DOHH2 (cell line): ENCODE measurements at regions not wholly inside any gene's neighbourhood (a gene's known extent, or its start where the extent isn't known, plus 50 kb on each side); places are given as distances from the start of the nearest gene placed in this dataset.

Experiments used
- EZH2phosphoT487 ChIP-seq: fragments of 200-600 bp; sonication (generic); IDR thresholded peaks from 2 replicates; pipeline ENCODE4 v1.6.1; 2017; ENCODE audit warnings: borderline replicate concordance, mild to moderate bottlenecking, antibody characterized with exemption, low read length, moderate library complexity, mixed read lengths
- TF ChIP-seq, protein P1 (sequence below): fragments of 200-600 bp; sonication (generic); IDR thresholded peaks from one replicate; pipeline ENCODE4 v1.5.1; 2014; ENCODE audit warnings: antibody characterized with exemption, mild to moderate bottlenecking, low read depth, low read length; ENCODE audit not compliant: poor library complexity, severe bottlenecking

- TF ChIP-seq, protein P1, sequence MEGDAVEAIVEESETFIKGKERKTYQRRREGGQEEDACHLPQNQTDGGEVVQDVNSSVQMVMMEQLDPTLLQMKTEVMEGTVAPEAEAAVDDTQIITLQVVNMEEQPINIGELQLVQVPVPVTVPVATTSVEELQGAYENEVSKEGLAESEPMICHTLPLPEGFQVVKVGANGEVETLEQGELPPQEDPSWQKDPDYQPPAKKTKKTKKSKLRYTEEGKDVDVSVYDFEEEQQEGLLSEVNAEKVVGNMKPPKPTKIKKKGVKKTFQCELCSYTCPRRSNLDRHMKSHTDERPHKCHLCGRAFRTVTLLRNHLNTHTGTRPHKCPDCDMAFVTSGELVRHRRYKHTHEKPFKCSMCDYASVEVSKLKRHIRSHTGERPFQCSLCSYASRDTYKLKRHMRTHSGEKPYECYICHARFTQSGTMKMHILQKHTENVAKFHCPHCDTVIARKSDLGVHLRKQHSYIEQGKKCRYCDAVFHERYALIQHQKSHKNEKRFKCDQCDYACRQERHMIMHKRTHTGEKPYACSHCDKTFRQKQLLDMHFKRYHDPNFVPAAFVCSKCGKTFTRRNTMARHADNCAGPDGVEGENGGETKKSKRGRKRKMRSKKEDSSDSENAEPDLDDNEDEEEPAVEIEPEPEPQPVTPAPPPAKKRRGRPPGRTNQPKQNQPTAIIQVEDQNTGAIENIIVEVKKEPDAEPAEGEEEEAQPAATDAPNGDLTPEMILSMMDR: no peak
- TF ChIP-seq EZH2phosphoT487: no peak
Measured at GRCh38 chr3:168475704-168476103, 380.0 kb upstream of the GOLIM4 start.
